H1 (cell line): ENCODE measurements at regions not wholly inside any gene's neighbourhood (a gene's known extent, or its start where the extent isn't known, plus 50 kb on each side); places are given as distances from the start of the nearest gene placed in this dataset.

Source experiments
- CHD7 ChIP-seq: fragments of 300-600 bp; sonication (generic); IDR thresholded peaks from 2 replicates; pipeline ENCODE4 v1.7.1; 2012; ENCODE audit warnings: low read length, moderate library complexity, mild to moderate bottlenecking, inconsistent platforms; ENCODE audit not compliant: insufficient replicate concordance
- EZH2 ChIP-seq: fragments of 200-600 bp; sonication (generic); IDR thresholded peaks from 2 replicates; pipeline ENCODE4 v1.7.1; 2012; ENCODE audit warnings: low read depth, mild to moderate bottlenecking, moderate library complexity, low read length, inconsistent platforms; ENCODE audit not compliant: severe bottlenecking
- KDM4A ChIP-seq: IDR thresholded peaks from one replicate; pipeline ENCODE4 v1.7.1; 2012; ENCODE audit warnings: low read depth, mild to moderate bottlenecking, moderate library complexity, low read length, inconsistent platforms; ENCODE audit not compliant: severe bottlenecking
- RXRA ChIP-seq: IDR thresholded peaks from 2 replicates; pipeline ENCODE4 v1.6.1; 2011; ENCODE audit warnings: low read depth, mild to moderate bottlenecking, low read length, moderate library complexity; ENCODE audit not compliant: insufficient read depth
- TBP ChIP-seq: IDR thresholded peaks from 2 replicates; pipeline ENCODE4 v1.6.1; 2011; ENCODE audit warnings: low read depth, low read length, improper control_type of control experiment

- TF ChIP-seq CHD7 = no peak
- no peak for TF ChIP-seq KDM4A
- TF ChIP-seq RXRA = no peak
- TF ChIP-seq EZH2 = no peak
- TF ChIP-seq TBP = no peak
Measured at GRCh38 chr2:20939931-20940795, 103.7 kb downstream of the APOB start (continued).
